Fibroblast of pulmonary artery (primary cell): ENCODE measurements at regions not wholly inside any gene's neighbourhood (a gene's known extent, or its start where the extent isn't known, plus 50 kb on each side); places are given as distances from the start of the nearest gene placed in this dataset.
"Not testable (repeated sequence)": the region's sequence is repeated elsewhere in the genome, so short reads cannot be mapped to it uniquely, and the experiment has no call there.

Source experiments
- DNase-seq: peaks from one replicate; pipeline ENCODE4 v3.0.0-alpha.2; 2010; ENCODE audit warnings: low read depth
- H3K4me3 ChIP-seq: replicated peaks from 2 replicates; pipeline ENCODE4 v1.5.1; 2011; ENCODE audit warnings: low read depth, mild to moderate bottlenecking, control low read depth, low read length, moderate library complexity
- CTCF ChIP-seq: IDR thresholded peaks from 2 replicates; pipeline ENCODE4 v1.5.1; 2011; ENCODE audit warnings: mild to moderate bottlenecking, control low read depth, low read length, inconsistent platforms; ENCODE audit errors: missing control alignments

- H3K4me3 ChIP-seq = no peak overlapping the region
- peak; percentile 65 for DNase-seq
- no peak for TF ChIP-seq CTCF
These were observed 136.0 kb upstream of the GCFC2 start for GRCh38 chr2:75846683-75847190.

- H3K4me3 ChIP-seq = no peak overlapping the region
- peak; percentile 43 for DNase-seq
- no peak for TF ChIP-seq CTCF
These were observed 133.9 kb upstream of the GCFC2 start for GRCh38 chr2:75844651-75845050.

- H3K4me3 ChIP-seq, DNase-seq: not testable (repeated sequence)
These were observed 123.9 kb upstream of the GCFC2 start for GRCh38 chr2:75834588-75834987.

- TF ChIP-seq CTCF = no peak
- DNase-seq = no peak
- no peak overlapping the region for H3K4me3 ChIP-seq
These were observed 122.7 kb upstream of the GCFC2 start for GRCh38 chr2:75833386-75833785.

- DNase-seq = no peak
- H3K4me3 ChIP-seq = no peak overlapping the region
- TF ChIP-seq CTCF = no peak
These were observed 118.1 kb upstream of the GCFC2 start for GRCh38 chr2:75828826-75829225.

GRCh38 chr2:75823515-75823914 lies 112.8 kb upstream of the GCFC2 start:
- not testable (repeated sequence) for H3K4me3 ChIP-seq, DNase-seq

GRCh38 chr2:75822336-75822735 lies 111.6 kb upstream of the GCFC2 start:
- no peak for DNase-seq
- no peak for TF ChIP-seq CTCF
- H3K4me3 ChIP-seq = no peak overlapping the region

- DNase-seq = no peak
- H3K4me3 ChIP-seq = no peak overlapping the region
- TF ChIP-seq CTCF = no peak
These were observed 110.0 kb upstream of the GCFC2 start for GRCh38 chr2:75820693-75821092.
